GM12878 (cell line): ENCODE measurements at regions not wholly inside any gene's neighbourhood (a gene's known extent, or its start where the extent isn't known, plus 50 kb on each side); places are given as distances from the start of the nearest gene placed in this dataset.

Source experiments
- ATAC-seq: fragments of 200-7000 bp; cut with Tn5 transposase; 3 replicates; pipeline ENCODE4 v1.9.1; 2020; ENCODE audit warnings: mild to moderate bottlenecking, moderate library complexity
- BruUV-seq: library from RNA; stranded (reverse); fragments of 400-500 nt; replicated peaks from 2 replicates; lab custom pipeline; 2021; lab: Mats Ljungman, UMichigan
- CTCF ChIA-PET: fragments of 300-600 bp; sonication (Branson Sonifier 250); formaldehyde crosslinking; extraction: SDS; loops from one replicate; lab custom pipeline; 2021; ENCODE audit warnings: inconsistent platforms; lab: Yijun Ruan, JAX
- POLR2A ChIA-PET: fragments of 350-600 bp; formaldehyde crosslinking; extraction: SDS; loops from one replicate; lab custom pipeline; 2021; ENCODE audit warnings: inconsistent platforms; lab: Charles Lee
- RAD21 ChIA-PET: fragments of 300-600 bp; sonication (Branson Sonifier 250); formaldehyde crosslinking; loops from one replicate; lab custom pipeline; 2023; ENCODE audit warnings: antibody characterized with exemption; ENCODE audit not compliant: unreplicated experiment; lab: Charles Lee
- SMC1A ChIA-PET: fragments of 300-600 bp; sonication (Branson Sonifier 250); formaldehyde crosslinking; loops from one replicate; lab custom pipeline; 2023; ENCODE audit not compliant: unreplicated experiment, uncharacterized antibody; lab: Charles Lee
- DNase-seq: peaks from one replicate; pipeline ENCODE4 v3.0.0-alpha.2; 2011; ENCODE audit warnings: low read depth, low spot score
- FAIRE-seq: peaks from 3 replicates; lab custom pipeline; 2011; peaks lifted over from hg19 to GRCh38; lab: Jason Lieb, UNC
- H2AFZ ChIP-seq: 2 replicates; pipeline ENCODE4 v1.6.0; 2011; ENCODE audit warnings: low read depth, low read length, control low read depth; ENCODE audit not compliant: control insufficient read depth
- H3K27ac ChIP-seq: 2 replicates; pipeline ENCODE4 v1.5.1; 2011; ENCODE audit warnings: control low read depth; ENCODE audit not compliant: control insufficient read depth, insufficient read depth
- H3K27me3 ChIP-seq, 2 experiments: replicated peaks in 1 of 2; 2 replicates each; pipeline versions ENCODE4 v1.6.0 to v1.6.1; 2011; ENCODE audit warnings: low read length in 1 of 2; ENCODE audit not compliant: control insufficient read depth in 2 of 2, insufficient read depth in 2 of 2
- H3K36me3 ChIP-seq, 2 experiments: 2 replicates each; pipeline ENCODE4 v1.5.1; 2011; ENCODE audit warnings: low read length in 1 of 2; ENCODE audit not compliant: control insufficient read depth in 2 of 2, insufficient read depth in 2 of 2
- H3K4me1 ChIP-seq: 2 replicates; pipeline ENCODE4 v1.6.1; 2011; ENCODE audit warnings: mild to moderate bottlenecking, low read length, moderate library complexity, mixed read lengths; ENCODE audit not compliant: control insufficient read depth, insufficient read depth
- H3K4me2 ChIP-seq: 2 replicates; pipeline ENCODE4 v1.6.0; 2011; ENCODE audit warnings: control low read depth; ENCODE audit not compliant: control insufficient read depth, insufficient read depth
- H3K4me3 ChIP-seq: fragments of 200-600 bp; sonication (generic); 2 replicates; pipeline ENCODE4 v1.5.1; 2016
- H3K79me2 ChIP-seq: 2 replicates; pipeline ENCODE4 v1.6.0; 2011; ENCODE audit warnings: low read length; ENCODE audit not compliant: control insufficient read depth, insufficient read depth
- H3K9ac ChIP-seq: 2 replicates; pipeline ENCODE4 v1.8.0; 2011; ENCODE audit warnings: low read length, control low read depth, mixed read lengths; ENCODE audit not compliant: control insufficient read depth, insufficient read depth
- H3K9me3 ChIP-seq: replicated peaks from 3 replicates; pipeline ENCODE4 v1.5.1; 2011; ENCODE audit warnings: mild to moderate bottlenecking, low read length; ENCODE audit not compliant: control insufficient read depth, insufficient read depth
- H4K20me1 ChIP-seq: 2 replicates; pipeline ENCODE4 v1.6.0; 2011; ENCODE audit not compliant: control insufficient read depth, insufficient read depth
- BMI1 ChIP-seq: fragments of 450-650 bp; IDR thresholded peaks from 2 replicates; pipeline ENCODE4 v1.6.1; 2016; ENCODE audit warnings: mild to moderate bottlenecking, moderate library complexity, borderline replicate concordance
- DPF2 ChIP-seq: fragments of 450-650 bp; IDR thresholded peaks from 2 replicates; pipeline ENCODE4 v1.6.1; 2017; ENCODE audit warnings: mild to moderate bottlenecking
- ESRRA ChIP-seq: IDR thresholded peaks from 2 replicates; pipeline ENCODE4 v1.6.1; 2012; ENCODE audit warnings: mild to moderate bottlenecking, low read length, improper control_type of control experiment
- ETV6 ChIP-seq, 2 experiments: fragments of 450-650 bp in 1 of 2; IDR thresholded peaks in 1 of 2; conservative IDR thresholded peaks in 1 of 2; 2 replicates each; pipeline ENCODE4 v1.6.1; 2014; ENCODE audit warnings: antibody characterized with exemption in 1 of 2, borderline replicate concordance in 1 of 2, low read depth in 1 of 2, mild to moderate bottlenecking in 1 of 2, moderate library complexity in 1 of 2
- HCFC1 ChIP-seq: fragments of 150-350 bp; IDR thresholded peaks from 2 replicates; pipeline ENCODE4 v1.6.1; 2014; ENCODE audit warnings: low read length
- HDAC6 ChIP-seq: fragments of 200-600 bp; sonication (generic); IDR thresholded peaks from one replicate; pipeline ENCODE4 v1.8.0; 2017; ENCODE audit warnings: antibody characterized with exemption; ENCODE audit not compliant: unreplicated experiment
- KAT2A ChIP-seq: conservative IDR thresholded peaks from 2 replicates; pipeline ENCODE4 v1.6.1; 2011; ENCODE audit warnings: low read depth, low read length; ENCODE audit not compliant: control insufficient read depth
- MLLT1 ChIP-seq: fragments of 450-650 bp; IDR thresholded peaks from 2 replicates; pipeline ENCODE4 v1.6.1; 2016; ENCODE audit warnings: mild to moderate bottlenecking
- MTA2 ChIP-seq: fragments of 450-650 bp; IDR thresholded peaks from 2 replicates; pipeline ENCODE4 v1.6.1; 2016; ENCODE audit warnings: low read depth, mild to moderate bottlenecking, moderate library complexity
- NFXL1 ChIP-seq: fragments of 450-650 bp; IDR thresholded peaks from 2 replicates; pipeline ENCODE4 v1.6.1; 2017; ENCODE audit warnings: antibody characterized with exemption, mild to moderate bottlenecking, borderline replicate concordance
- PML ChIP-seq: IDR thresholded peaks from 2 replicates; pipeline ENCODE4 v1.6.1; 2012; ENCODE audit warnings: low read length, inconsistent platforms
- RAD51 ChIP-seq: fragments of 450-650 bp; IDR thresholded peaks from 2 replicates; pipeline ENCODE4 v1.6.1; 2016; ENCODE audit warnings: moderate library complexity, mild to moderate bottlenecking, inconsistent platforms
- RBBP5 ChIP-seq: fragments of 200-600 bp; sonication (generic); conservative IDR thresholded peaks from 2 replicates; pipeline ENCODE4 v1.6.1; 2016
- RCOR1 ChIP-seq: conservative IDR thresholded peaks from 2 replicates; pipeline ENCODE4 v1.6.1; 2012; ENCODE audit warnings: low read depth, low read length, improper control_type of control experiment
- REST ChIP-seq: IDR thresholded peaks from 2 replicates; pipeline ENCODE4 v1.6.1; 2012; ENCODE audit warnings: mild to moderate bottlenecking, low read depth, low read length
- SP1 ChIP-seq: IDR thresholded peaks from one replicate; pipeline ENCODE4 v1.6.1; 2011; ENCODE audit warnings: low read depth, low read length
- ZNF622 ChIP-seq: fragments of 450-650 bp; IDR thresholded peaks from 2 replicates; pipeline ENCODE4 v1.6.1; 2017; ENCODE audit warnings: mild to moderate bottlenecking, inconsistent platforms
- WGBS: methylation state at CpG from one replicate; pipeline ENCODE4 v1.1.6; 2016; ENCODE audit warnings: low lambda C conversion rate; ENCODE audit not compliant: insufficient replicate concordance, insufficient coverage; ENCODE audit errors: missing lambda C conversion rate; 5-methylcytosine and 5-hydroxymethylcytosine counted together
- in situ Hi-C: fragments of 300-500 bp; cut with MboI; formaldehyde crosslinking; loops from 9 replicates; pipeline ENCODE4 v1.14.3; 2018; ENCODE audit warnings: mixed read lengths
- intact Hi-C: fragments of 100-400 bp; cut with micrococcal nuclease; formaldehyde crosslinking; loops from one replicate; pipeline ENCODE4 v1.14.2; 2022; ENCODE audit not compliant: unreplicated experiment

- TF ChIP-seq MLLT1: no peak
- TF ChIP-seq KAT2A: no peak
- no peak for TF ChIP-seq HCFC1
- no peak for TF ChIP-seq ZNF622
- no peak for TF ChIP-seq ESRRA
- no peak for TF ChIP-seq NFXL1
- no peak for TF ChIP-seq RBBP5
- no peak for TF ChIP-seq HDAC6
- TF ChIP-seq RCOR1: no peak
- no peak for TF ChIP-seq SP1
- TF ChIP-seq ETV6 (conservative IDR thresholded peaks at IDR 0.05 in 1 of 2, IDR thresholded peaks at IDR 0.05 in 1 of 2; ENCODE audit: borderline replicate concordance in 1 of 2, low read depth in 1 of 2): no peak
- TF ChIP-seq DPF2: no peak
- no peak for TF ChIP-seq MTA2
- TF ChIP-seq PML: no peak
- no peak for TF ChIP-seq REST
- no peak for TF ChIP-seq RAD51
- TF ChIP-seq BMI1: no peak
- ChIA-PET RAD21 (no interaction called here), CTCF (no interaction called here), SMC1A (interaction anchor here (0.6 kb wide), 1 partner anchor 75 kb away, joined by 3 read pairs; no protein-coding TSS in a partner anchor), POLR2A (no interaction called here)
- ATAC-seq (no peak), DNase-seq (no peak), FAIRE-seq (no peak)
- intact Hi-C loops (no loop called here), in situ Hi-C loops (no loop called here)
- H3K27me3 ChIP-seq: no peaks in the 10 kb centered on the region
- H3K36me3 ChIP-seq: no peaks in the 10 kb centered on the region
- H3K9ac ChIP-seq: no peak overlapping the region
- H3K9me3 ChIP-seq: no peaks in the 10 kb centered on the region
- H3K27ac ChIP-seq: no peak overlapping the region
- no peaks in the 10 kb centered on the region for H4K20me1 ChIP-seq
- no peak overlapping the region for H3K4me3 ChIP-seq
- no TSS peak for BruUV-seq
- no peak overlapping the region for H3K4me2 ChIP-seq
- no peaks in the 10 kb centered on the region for H3K79me2 ChIP-seq
- WGBS: 0% methylated on average over 1 of the region's 1 CpG
- H3K4me1 ChIP-seq: no peaks in the 10 kb centered on the region
- H2AFZ ChIP-seq: no peak overlapping the region
Observed at GRCh38 chr3:63151897-63152296, 126.2 kb upstream of the SYNPR start.
